Sigmoid colon (tissue), 4 donors: ENCODE measurements at regions not wholly inside any gene's neighbourhood (a gene's known extent, or its start where the extent isn't known, plus 50 kb on each side); places are given as distances from the start of the nearest gene placed in this dataset.

Experiments used
- EP300 ChIP-seq, 4 donors: sonication (generic); formaldehyde crosslinking; IDR thresholded peaks; one replicate each; pipeline ENCODE4 v1.6.1; 2017; ENCODE audit warnings: antibody characterized with exemption in 4 of 4
- POLR2A ChIP-seq, 2 donors: fragments of 450-650 bp; IDR thresholded peaks; one replicate each; pipeline ENCODE4 v1.6.1; 2016; ENCODE audit warnings: antibody characterized with exemption in 2 of 2, mild to moderate bottlenecking in 2 of 2, moderate library complexity in 2 of 2
- POLR2AphosphoS5 ChIP-seq, 4 donors: sonication (generic); formaldehyde crosslinking; IDR thresholded peaks; one replicate each; pipeline ENCODE4 v1.6.1; 2017; ENCODE audit warnings: antibody characterized with exemption in 4 of 4
- TF ChIP-seq, protein P1 (sequence below), 4 experiments: fragments of 450-650 bp in 3 of 4; fragments of 200-600 bp in 1 of 4; IDR thresholded peaks; one replicate each; pipeline ENCODE4 v1.5.1; 2016 to 2019; ENCODE audit warnings: antibody characterized with exemption in 4 of 4, mild to moderate bottlenecking in 3 of 4, moderate library complexity in 2 of 4

- TF ChIP-seq, protein P1, sequence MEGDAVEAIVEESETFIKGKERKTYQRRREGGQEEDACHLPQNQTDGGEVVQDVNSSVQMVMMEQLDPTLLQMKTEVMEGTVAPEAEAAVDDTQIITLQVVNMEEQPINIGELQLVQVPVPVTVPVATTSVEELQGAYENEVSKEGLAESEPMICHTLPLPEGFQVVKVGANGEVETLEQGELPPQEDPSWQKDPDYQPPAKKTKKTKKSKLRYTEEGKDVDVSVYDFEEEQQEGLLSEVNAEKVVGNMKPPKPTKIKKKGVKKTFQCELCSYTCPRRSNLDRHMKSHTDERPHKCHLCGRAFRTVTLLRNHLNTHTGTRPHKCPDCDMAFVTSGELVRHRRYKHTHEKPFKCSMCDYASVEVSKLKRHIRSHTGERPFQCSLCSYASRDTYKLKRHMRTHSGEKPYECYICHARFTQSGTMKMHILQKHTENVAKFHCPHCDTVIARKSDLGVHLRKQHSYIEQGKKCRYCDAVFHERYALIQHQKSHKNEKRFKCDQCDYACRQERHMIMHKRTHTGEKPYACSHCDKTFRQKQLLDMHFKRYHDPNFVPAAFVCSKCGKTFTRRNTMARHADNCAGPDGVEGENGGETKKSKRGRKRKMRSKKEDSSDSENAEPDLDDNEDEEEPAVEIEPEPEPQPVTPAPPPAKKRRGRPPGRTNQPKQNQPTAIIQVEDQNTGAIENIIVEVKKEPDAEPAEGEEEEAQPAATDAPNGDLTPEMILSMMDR (IDR thresholded peaks at IDR 0.05) = no peak
- TF ChIP-seq POLR2A (IDR thresholded peaks at IDR 0.05) (no peak), POLR2AphosphoS5 (IDR thresholded peaks at IDR 0.05) (no peak), EP300 (IDR thresholded peaks at IDR 0.05) (no peak)
Observed at GRCh38 chr15:70486451-70487386, 276.6 kb downstream of the UACA start.
